ENCODE measurements at regions not wholly inside any gene's neighbourhood (a gene's known extent, or its start where the extent isn't known, plus 50 kb on each side); places are given as distances from the start of the nearest gene placed in this dataset.

DNA sequence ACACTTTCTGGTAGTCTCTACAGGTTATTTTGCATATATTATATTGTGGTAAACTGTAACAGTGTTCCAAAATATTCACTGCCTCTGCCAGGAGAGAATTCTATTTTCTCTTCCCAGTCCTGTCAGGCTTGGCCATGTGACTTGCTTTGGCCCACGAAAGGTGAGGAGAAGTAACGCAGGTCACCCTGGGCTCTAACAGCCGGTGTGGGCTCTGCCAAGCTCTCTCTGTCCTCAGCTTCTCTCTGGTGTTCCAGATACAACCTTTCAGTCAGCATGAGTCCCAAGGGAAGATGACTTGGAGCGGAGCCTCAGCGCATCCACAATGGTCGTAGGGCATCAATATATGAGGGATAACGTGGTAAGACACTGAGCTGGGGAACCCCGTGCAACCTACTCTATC is 113.0 kb upstream of the RREB1 start:
- no peak for DNase-seq (ENCODE audit: low read depth)
- TF ChIP-seq, protein P1, sequence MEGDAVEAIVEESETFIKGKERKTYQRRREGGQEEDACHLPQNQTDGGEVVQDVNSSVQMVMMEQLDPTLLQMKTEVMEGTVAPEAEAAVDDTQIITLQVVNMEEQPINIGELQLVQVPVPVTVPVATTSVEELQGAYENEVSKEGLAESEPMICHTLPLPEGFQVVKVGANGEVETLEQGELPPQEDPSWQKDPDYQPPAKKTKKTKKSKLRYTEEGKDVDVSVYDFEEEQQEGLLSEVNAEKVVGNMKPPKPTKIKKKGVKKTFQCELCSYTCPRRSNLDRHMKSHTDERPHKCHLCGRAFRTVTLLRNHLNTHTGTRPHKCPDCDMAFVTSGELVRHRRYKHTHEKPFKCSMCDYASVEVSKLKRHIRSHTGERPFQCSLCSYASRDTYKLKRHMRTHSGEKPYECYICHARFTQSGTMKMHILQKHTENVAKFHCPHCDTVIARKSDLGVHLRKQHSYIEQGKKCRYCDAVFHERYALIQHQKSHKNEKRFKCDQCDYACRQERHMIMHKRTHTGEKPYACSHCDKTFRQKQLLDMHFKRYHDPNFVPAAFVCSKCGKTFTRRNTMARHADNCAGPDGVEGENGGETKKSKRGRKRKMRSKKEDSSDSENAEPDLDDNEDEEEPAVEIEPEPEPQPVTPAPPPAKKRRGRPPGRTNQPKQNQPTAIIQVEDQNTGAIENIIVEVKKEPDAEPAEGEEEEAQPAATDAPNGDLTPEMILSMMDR (conservative IDR thresholded peaks at IDR 0.05; ENCODE audit: low read depth, low read length), result no peak
- no peak overlapping the region for H3K4me3 ChIP-seq (ENCODE audit: low read depth, low read length)

DNA sequence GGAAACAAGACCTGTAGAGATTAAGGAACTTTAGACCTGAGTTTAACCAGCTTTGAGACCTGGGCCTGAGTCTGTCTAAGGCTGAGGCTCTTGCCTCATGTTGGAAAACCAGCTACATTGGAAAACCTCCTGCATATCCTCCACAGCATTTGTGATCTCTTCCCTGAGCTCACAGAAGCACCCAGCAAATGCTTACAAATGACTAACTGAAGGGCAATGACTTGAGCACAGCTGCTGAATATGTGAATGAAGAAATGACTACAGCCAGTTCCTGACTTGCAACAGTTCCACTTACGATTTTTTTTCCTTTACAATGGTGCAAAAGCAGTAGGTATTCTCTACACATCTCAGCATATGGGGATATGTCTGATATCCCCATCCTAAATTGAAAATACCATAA is 112.4 kb upstream of the RREB1 start:
- TF ChIP-seq, protein P1 (conservative IDR thresholded peaks at IDR 0.05; ENCODE audit: low read depth, low read length), result no peak
- H3K4me3 ChIP-seq (ENCODE audit: low read depth, low read length), result no peak overlapping the region

DNA sequence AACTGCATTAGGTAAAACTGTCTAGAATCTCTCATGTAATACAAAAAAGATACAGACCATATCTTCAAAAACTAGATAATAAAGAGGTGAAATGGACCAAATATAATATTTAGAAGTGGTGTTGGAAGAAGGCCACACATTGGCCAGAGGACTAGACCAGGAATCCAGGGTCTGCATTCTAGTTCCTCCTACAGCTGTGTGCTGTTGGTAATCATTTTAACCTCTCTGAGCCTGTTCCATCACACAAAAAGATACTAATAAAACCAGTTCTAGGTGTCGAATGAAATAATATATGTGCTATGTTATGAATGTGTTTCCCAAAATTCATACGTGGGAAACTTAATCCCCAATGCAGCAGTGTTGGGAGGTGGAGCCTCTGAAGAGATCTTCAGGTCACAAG is 111.6 kb upstream of the RREB1 start:
- no peak overlapping the region for H3K4me3 ChIP-seq (ENCODE audit: low read depth, low read length)
- TF ChIP-seq, protein P1 (conservative IDR thresholded peaks at IDR 0.05; ENCODE audit: low read depth, low read length), result no peak
- no peak for DNase-seq (ENCODE audit: low read depth)

More for the DNA sequence above, 112.4 kb upstream of the RREB1 start:
- no peak for DNase-seq (ENCODE audit: low read depth)

DNA sequence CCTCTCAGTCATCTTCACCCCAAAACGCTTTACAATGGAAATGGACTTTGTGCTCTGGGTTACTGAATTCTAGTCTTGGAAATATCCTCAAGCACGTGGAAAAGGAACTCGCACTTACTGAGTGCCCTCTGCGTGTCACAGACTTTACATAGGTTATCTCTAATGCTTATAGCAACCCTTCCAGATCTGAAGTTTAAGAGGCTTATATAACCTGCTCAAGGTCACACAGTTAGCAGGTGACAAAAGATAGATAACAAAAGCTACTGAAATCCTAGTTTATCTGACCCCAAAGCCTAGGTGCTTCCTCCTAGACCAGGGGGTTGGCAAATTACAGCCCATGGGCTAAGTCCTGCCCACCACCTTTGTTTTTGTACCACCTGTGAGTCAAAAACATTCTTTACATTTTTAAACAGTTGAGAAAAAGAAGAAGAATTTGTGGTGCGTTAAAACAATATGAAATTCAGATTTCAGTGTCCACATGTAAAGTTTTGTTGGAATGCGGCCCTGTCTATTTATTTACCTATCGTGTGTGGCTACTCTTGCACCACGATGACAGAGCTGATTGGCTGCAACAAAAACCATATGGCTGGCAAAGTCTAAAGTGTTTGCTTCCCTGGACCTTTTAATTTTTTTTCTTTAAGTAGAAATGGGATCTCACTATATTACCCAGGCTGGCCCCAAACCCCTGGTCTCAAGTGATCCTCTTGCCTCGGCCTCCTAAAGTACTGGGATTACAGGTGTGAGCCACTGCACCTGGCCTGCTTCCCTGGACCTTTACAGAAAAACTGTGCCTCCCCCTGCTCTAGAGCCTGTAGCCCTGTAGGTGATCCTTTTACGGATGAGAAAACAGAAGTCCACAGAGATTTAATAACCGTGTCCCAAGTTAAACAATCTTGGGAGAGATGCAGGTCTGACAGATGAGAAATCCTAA is 110.2 kb upstream of the RREB1 start:
- TF ChIP-seq, protein P1 (conservative IDR thresholded peaks at IDR 0.05; ENCODE audit: low read depth, low read length), result no peak
- no peak for DNase-seq (ENCODE audit: low read depth)
- H3K4me3 ChIP-seq (ENCODE audit: low read depth, low read length), result no peak overlapping the region

DNA sequence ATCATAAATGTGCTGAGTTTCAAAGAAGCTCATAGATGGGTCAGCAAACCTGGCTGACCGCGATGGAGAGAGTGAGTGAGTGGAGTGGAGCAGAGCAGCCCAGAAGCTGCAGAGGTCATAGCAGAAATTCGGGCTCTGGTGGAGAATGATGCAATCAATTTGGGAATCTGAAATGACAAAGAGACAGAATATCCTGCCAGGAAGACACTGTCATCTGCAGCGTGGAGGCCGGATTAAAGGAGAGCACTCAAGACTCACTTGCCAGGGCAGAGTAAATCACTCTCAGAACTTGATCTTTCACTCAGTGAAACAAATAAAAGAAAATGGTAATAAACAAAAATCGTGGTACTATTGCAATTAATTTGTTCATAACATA is 109.6 kb upstream of the RREB1 start:
- H3K4me3 ChIP-seq (ENCODE audit: low read depth, low read length), result no peak overlapping the region
- TF ChIP-seq, protein P1 (conservative IDR thresholded peaks at IDR 0.05; ENCODE audit: low read depth, low read length), result no peak
- no peak for DNase-seq (ENCODE audit: low read depth)

DNA sequence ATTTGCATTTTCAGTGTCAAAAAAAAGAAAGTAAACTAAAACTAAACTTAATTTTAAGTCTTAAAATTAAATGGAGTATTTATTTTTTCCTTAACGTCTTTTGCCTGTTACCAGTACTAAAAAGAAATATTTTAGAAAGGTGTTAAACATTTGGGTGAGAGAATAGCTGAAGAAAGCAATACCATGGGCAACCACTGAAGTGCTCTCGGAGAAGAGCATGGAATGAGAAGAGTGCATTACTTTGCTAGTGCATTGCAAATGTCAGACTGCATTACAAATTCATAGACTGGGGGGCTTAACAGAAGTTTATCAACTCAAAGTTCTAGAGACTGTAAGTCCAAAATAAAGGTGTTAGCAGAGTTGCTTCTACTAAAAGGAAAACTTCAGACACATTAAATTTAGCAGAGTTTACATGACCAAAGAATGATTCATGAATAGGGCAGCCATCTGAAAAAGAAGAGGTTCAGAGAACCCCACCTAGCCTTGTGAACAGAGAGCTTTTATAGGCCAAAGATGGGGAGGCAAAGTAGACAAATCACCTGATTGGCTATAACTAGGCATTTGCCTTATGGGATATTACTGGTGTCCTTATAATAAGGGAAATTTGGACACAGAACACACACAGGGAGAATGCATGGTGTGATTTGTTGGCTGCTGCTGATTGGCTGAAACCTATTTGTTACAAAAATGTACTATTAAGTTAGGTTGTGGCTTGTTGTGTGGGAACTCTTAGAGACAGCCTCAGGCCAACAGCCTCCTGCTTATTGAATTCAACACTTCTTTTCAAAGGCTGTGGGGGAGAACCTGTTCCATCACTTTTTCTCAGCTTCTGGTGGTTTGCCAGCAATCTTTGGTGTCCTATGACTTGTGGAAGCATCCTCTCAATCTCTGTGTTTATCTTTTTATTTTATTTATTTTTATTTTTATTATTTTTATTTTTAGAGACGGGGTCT is 106.7 kb upstream of the RREB1 start:
- TF ChIP-seq, protein P1 (conservative IDR thresholded peaks at IDR 0.05; ENCODE audit: low read depth, low read length), result no peak
- H3K4me3 ChIP-seq (ENCODE audit: low read depth, low read length), result no peak overlapping the region
- DNase-seq (ENCODE audit: low read depth), result no peak

Measured in epithelial cell of proximal tubule (primary cell).